ENCODE measurements at regions not wholly inside any gene's neighbourhood (a gene's known extent, or its start where the extent isn't known, plus 50 kb on each side); places are given as distances from the start of the nearest gene placed in this dataset.

GRCh38 chr11:111115890-111116289 is 129.6 kb upstream of the POU2AF2 start:
- Histone ChIP-seq H3K27me3 (no peaks in the 10 kb centered on the region), H3K4me1 (no peaks in the 10 kb centered on the region), H3K9me3 (no peaks in the 10 kb centered on the region), H3K27ac (no peak overlapping the region), H3K36me3 (no peaks in the 10 kb centered on the region), H3K4me3 (no peak overlapping the region)
- no peak for DNase-seq
- no peak for ATAC-seq (ENCODE audit: low FRiP score in 2 of 2)
- TF ChIP-seq POLR2AphosphoS5 (IDR thresholded peaks at IDR 0.05), result no peak
- no peak for TF ChIP-seq EP300 (IDR thresholded peaks at IDR 0.05)
- TF ChIP-seq CTCF (IDR thresholded peaks at IDR 0.05), result no peak
- no peak for TF ChIP-seq POLR2A (IDR thresholded peaks at IDR 0.05)
- 43 to 94% methylated on average over 1 of the region's 1 CpG for WGBS, 2 donors

DNA sequence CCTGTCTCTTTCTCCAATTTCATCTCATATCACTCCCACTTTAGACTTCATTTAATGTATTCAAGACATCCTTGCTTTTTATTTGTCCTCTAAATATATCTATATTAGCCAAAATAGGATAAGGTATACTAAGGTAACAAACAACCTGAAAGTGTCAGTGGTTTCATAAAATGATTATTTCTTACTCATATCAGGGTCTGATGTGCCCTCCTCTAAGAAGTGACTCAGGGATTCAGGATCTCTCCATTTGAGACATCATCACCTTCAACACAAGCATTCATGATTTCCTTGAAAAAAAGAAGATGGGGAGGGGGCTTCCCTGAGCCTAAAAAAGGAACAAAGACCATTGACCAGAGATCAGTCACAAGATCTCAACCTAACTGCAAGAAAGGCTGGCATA is 131.4 kb upstream of the POU2AF2 start:
- DNase-seq (no peak), ATAC-seq (ENCODE audit: low FRiP score in 2 of 2) (no peak)
- no peak overlapping the region for H3K27ac ChIP-seq
- no peaks in the 10 kb centered on the region for H3K9me3 ChIP-seq
- H3K27me3 ChIP-seq, result no peaks in the 10 kb centered on the region
- TF ChIP-seq CTCF (IDR thresholded peaks at IDR 0.05) (no peak), EP300 (IDR thresholded peaks at IDR 0.05) (no peak), POLR2A (IDR thresholded peaks at IDR 0.05) (no peak), POLR2AphosphoS5 (IDR thresholded peaks at IDR 0.05) (no peak)
- no peak overlapping the region for H3K4me3 ChIP-seq
- no peaks in the 10 kb centered on the region for H3K36me3 ChIP-seq
- H3K4me1 ChIP-seq, result no peaks in the 10 kb centered on the region

DNA sequence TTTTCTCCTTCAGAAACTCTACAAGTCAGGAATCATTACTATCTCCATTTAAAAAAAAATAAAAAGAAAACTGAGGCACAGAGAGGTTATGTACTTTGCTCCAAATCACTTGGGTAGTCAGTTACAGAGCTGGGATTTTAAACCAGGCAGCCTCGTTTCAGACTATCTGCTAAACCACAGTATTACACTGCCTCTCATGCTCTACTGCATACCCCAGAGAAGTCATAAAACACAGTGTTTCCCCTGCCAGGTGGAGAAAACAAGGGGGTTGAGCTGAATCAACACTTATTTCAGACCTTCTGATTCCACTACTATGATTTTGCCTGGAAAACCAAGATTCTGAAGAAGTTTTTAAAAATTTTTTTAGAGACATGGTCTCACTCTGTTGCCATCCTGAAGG is 132.9 kb upstream of the POU2AF2 start:
- TF ChIP-seq CTCF (IDR thresholded peaks at IDR 0.05) (no peak), POLR2A (IDR thresholded peaks at IDR 0.05) (no peak), POLR2AphosphoS5 (IDR thresholded peaks at IDR 0.05) (no peak), EP300 (IDR thresholded peaks at IDR 0.05) (no peak)
- H3K4me1 ChIP-seq, result no peaks in the 10 kb centered on the region
- H3K27ac ChIP-seq, result no peak overlapping the region
- DNase-seq, result no peak
- H3K9me3 ChIP-seq, result no peaks in the 10 kb centered on the region
- 57 to 77% methylated on average over 1 of the region's 1 CpG for WGBS, 2 donors
- no peak for ATAC-seq (ENCODE audit: low FRiP score in 2 of 2)
- no peak overlapping the region for H3K4me3 ChIP-seq
- no peaks in the 10 kb centered on the region for H3K36me3 ChIP-seq
- no peaks in the 10 kb centered on the region for H3K27me3 ChIP-seq

- Histone ChIP-seq H3K27ac (no peak overlapping the region), H3K4me1 (no peaks in the 10 kb centered on the region), H3K36me3 (no peaks in the 10 kb centered on the region), H3K27me3 (no peaks in the 10 kb centered on the region), H3K9me3 (no peaks in the 10 kb centered on the region), H3K4me3 (no peak overlapping the region)
- DNase-seq (no peak), ATAC-seq (ENCODE audit: low FRiP score in 2 of 2) (no peak)
- TF ChIP-seq POLR2A (IDR thresholded peaks at IDR 0.05) (no peak), CTCF (IDR thresholded peaks at IDR 0.05) (no peak), POLR2AphosphoS5 (IDR thresholded peaks at IDR 0.05) (no peak), EP300 (IDR thresholded peaks at IDR 0.05) (no peak)
These were observed 138.0 kb upstream of the POU2AF2 start for GRCh38 chr11:111107501-111107900.

DNA sequence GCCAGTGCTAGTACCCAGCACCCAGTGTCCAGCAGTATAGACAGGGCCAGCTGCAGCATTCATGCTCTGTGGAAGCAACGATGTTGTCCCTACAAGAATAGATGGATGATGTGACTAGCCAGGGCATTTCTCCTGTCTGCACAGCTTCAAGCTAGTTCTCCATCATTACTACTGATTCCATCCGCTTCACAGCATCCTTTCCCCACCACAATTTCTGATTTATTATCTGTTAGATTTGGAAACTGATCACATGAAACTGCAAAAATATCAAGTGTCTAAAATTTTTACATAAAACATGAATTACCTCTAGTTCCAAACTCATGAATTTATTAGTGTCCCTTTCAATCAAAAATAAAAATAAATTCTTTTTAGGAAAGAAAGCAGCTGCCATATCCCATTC is 138.9 kb upstream of the POU2AF2 start:
- DNase-seq, result no peak
- ATAC-seq (ENCODE audit: low FRiP score in 2 of 2), result no peak
- Histone ChIP-seq H3K27me3 (no peaks in the 10 kb centered on the region), H3K27ac (no peak overlapping the region), H3K4me1 (no peaks in the 10 kb centered on the region), H3K4me3 (no peak overlapping the region), H3K36me3 (no peaks in the 10 kb centered on the region), H3K9me3 (no peaks in the 10 kb centered on the region)
- whole genome bisulfite sequencing, 2 donors, result 68 to 83% methylated on average over 2 of the region's 2 CpGs
- no peak for TF ChIP-seq POLR2A (IDR thresholded peaks at IDR 0.05)
- TF ChIP-seq CTCF (IDR thresholded peaks at IDR 0.05), result no peak
- TF ChIP-seq POLR2AphosphoS5 (IDR thresholded peaks at IDR 0.05), result no peak
- TF ChIP-seq EP300 (IDR thresholded peaks at IDR 0.05), result no peak

All from upper lobe of left lung (tissue), 6 donors.